Smooth muscle cell (in vitro differentiated cells): ENCODE measurements at regions not wholly inside any gene's neighbourhood (a gene's known extent, or its start where the extent isn't known, plus 50 kb on each side); places are given as distances from the start of the nearest gene placed in this dataset.

ENCODE experiments used
- DNase-seq: peaks from one replicate; lab custom pipeline; 2025; ENCODE audit not compliant: unreplicated experiment; lab: John Stamatoyannopoulos, UW
- H2AFZ ChIP-seq: fragments of 200-600 bp; sonication (generic); 2 replicates; pipeline ENCODE4 v1.6.0; 2016; ENCODE audit warnings: antibody characterized with exemption, low read depth, mild to moderate bottlenecking
- H3F3A ChIP-seq: fragments of 200-600 bp; sonication (generic); 2 replicates; pipeline ENCODE4 v1.6.0; 2017; ENCODE audit warnings: antibody characterized with exemption, low read depth
- H3K27ac ChIP-seq: fragments of 200-600 bp; sonication (generic); 2 replicates; pipeline ENCODE4 v1.5.1; 2016; ENCODE audit warnings: low read depth, mild to moderate bottlenecking
- H3K27me3 ChIP-seq: fragments of 200-600 bp; sonication (generic); 2 replicates; pipeline ENCODE4 v1.6.1; 2016; ENCODE audit warnings: low read depth, mild to moderate bottlenecking
- H3K36me3 ChIP-seq: fragments of 200-600 bp; sonication (generic); 2 replicates; pipeline ENCODE4 v1.5.1; 2016; ENCODE audit warnings: low read depth
- H3K4me1 ChIP-seq: fragments of 200-600 bp; sonication (generic); 2 replicates; pipeline ENCODE4 v1.5.1; 2016; ENCODE audit warnings: low read depth
- H3K4me2 ChIP-seq: fragments of 200-600 bp; sonication (generic); 2 replicates; pipeline ENCODE4 v1.6.0; 2016; ENCODE audit warnings: mild to moderate bottlenecking
- H3K4me3 ChIP-seq: fragments of 200-600 bp; sonication (generic); 2 replicates; pipeline ENCODE4 v1.5.1; 2016; ENCODE audit warnings: mild to moderate bottlenecking
- H3K79me2 ChIP-seq: fragments of 200-600 bp; sonication (generic); 2 replicates; pipeline ENCODE4 v1.6.0; 2016; ENCODE audit warnings: low read depth, mild to moderate bottlenecking
- H3K9ac ChIP-seq: fragments of 200-600 bp; sonication (generic); 2 replicates; pipeline ENCODE4 v1.6.0; 2016; ENCODE audit warnings: low read depth
- H3K9me3 ChIP-seq: fragments of 200-600 bp; sonication (generic); replicated peaks from 2 replicates; pipeline ENCODE4 v1.5.1; 2016; ENCODE audit warnings: low read depth
- H4K20me1 ChIP-seq: fragments of 200-600 bp; sonication (generic); 2 replicates; pipeline ENCODE4 v1.6.0; 2016; ENCODE audit warnings: low read depth
- WGBS: methylation state at CpG from one replicate; pipeline ENCODE4 v1.1.7; 2016; ENCODE audit warnings: low lambda C conversion rate; 5-methylcytosine and 5-hydroxymethylcytosine counted together
- TF ChIP-seq, protein P1 (sequence below): fragments of 200-600 bp; sonication (generic); IDR thresholded peaks from 2 replicates; pipeline ENCODE4 v1.5.1; 2017; ENCODE audit warnings: borderline replicate concordance, mild to moderate bottlenecking, antibody characterized with exemption; ENCODE audit not compliant: insufficient read depth, poor library complexity, severe bottlenecking

DNA sequence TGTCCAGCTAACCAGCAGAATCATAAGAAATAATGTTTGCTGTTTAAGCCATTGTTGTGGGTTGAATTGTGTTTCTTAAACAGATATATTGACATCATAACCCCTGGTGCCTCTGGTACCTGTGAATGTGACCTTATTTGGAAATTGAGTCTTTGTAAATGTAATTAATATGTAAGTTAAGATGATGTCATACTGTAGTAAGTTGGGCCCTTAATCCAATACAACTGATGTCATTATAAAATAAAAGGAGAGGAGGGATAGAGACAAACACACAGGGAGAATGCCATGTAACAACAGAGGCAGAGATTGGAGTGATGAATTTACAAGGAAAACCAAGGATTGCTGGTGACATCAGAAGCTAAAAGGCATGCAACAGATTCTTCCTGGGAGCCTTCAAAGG is 141.4 kb downstream of the ZIC3 start:
- Histone ChIP-seq H3K4me2 (no peak overlapping the region), H3K27me3 (no peaks in the 10 kb centered on the region), H3K9me3 (no peaks in the 10 kb centered on the region), H3K27ac (no peak overlapping the region), H4K20me1 (no peaks in the 10 kb centered on the region), H3F3A (no peaks in the 10 kb centered on the region), H3K36me3 (no peaks in the 10 kb centered on the region), H3K4me3 (no peak overlapping the region), H3K79me2 (no peaks in the 10 kb centered on the region), H2AFZ (no peak overlapping the region), H3K9ac (no peak overlapping the region), H3K4me1 (no peaks in the 10 kb centered on the region)
- TF ChIP-seq, protein P1, sequence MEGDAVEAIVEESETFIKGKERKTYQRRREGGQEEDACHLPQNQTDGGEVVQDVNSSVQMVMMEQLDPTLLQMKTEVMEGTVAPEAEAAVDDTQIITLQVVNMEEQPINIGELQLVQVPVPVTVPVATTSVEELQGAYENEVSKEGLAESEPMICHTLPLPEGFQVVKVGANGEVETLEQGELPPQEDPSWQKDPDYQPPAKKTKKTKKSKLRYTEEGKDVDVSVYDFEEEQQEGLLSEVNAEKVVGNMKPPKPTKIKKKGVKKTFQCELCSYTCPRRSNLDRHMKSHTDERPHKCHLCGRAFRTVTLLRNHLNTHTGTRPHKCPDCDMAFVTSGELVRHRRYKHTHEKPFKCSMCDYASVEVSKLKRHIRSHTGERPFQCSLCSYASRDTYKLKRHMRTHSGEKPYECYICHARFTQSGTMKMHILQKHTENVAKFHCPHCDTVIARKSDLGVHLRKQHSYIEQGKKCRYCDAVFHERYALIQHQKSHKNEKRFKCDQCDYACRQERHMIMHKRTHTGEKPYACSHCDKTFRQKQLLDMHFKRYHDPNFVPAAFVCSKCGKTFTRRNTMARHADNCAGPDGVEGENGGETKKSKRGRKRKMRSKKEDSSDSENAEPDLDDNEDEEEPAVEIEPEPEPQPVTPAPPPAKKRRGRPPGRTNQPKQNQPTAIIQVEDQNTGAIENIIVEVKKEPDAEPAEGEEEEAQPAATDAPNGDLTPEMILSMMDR = no peak
- DNase-seq = no peak

DNA sequence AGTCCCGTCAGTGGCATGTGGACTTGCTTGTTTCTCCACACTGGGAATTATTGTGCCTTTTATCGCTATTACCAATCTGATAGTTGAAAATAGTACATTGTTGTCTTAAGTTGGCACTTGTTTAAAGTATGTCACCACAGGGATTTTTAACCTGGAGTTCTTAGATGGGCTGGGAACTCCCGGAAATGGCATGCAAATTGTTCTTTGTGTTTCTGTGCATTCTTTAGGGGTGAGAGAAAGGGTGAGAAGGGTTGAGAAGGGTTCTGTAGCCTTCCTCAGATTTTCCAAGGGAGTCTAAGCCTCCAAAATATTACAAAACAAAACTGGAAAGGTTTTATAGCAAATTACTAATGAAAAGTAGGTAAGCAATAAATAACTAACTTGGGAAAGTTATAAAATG is 176.9 kb downstream of the ZIC3 start:
- TF ChIP-seq, protein P1 = no peak
- H3K9me3 ChIP-seq = no peaks in the 10 kb centered on the region
- no peaks in the 10 kb centered on the region for H3K27me3 ChIP-seq
- 60% methylated on average over 3 of the region's 3 CpGs for WGBS
- no peaks in the 10 kb centered on the region for H3K36me3 ChIP-seq
- H3F3A ChIP-seq = no peaks in the 10 kb centered on the region
- no peaks in the 10 kb centered on the region for H4K20me1 ChIP-seq
- no peaks in the 10 kb centered on the region for H3K79me2 ChIP-seq
- H3K9ac ChIP-seq = no peak overlapping the region
- H3K4me2 ChIP-seq = no peak overlapping the region
- H3K27ac ChIP-seq = no peak overlapping the region
- H3K4me3 ChIP-seq = no peak overlapping the region
- H3K4me1 ChIP-seq = peaks cover 5% of the 10 kb centered on the region
- DNase-seq = no peak
- H2AFZ ChIP-seq = no peak overlapping the region

DNA sequence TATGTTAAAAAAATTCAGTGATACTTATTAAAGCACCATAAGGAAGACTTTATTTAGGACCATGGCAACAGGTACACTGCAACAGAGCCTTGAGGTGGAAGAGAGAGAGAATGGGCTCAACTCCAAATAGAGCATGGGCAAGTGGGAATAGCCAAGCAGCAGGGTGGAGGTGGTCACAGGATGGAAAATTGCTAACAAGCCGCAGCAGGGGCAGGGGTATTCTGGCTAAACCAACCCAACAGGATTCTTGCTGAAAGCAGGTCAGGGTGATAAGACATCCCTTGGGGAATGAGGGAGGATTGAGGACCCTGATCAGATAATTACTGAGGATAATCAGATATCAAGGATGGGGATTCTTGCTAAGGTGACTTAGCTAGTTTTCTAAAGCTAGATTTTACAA is 177.5 kb downstream of the ZIC3 start:
- Histone ChIP-seq H2AFZ (no peak overlapping the region), H3K9me3 (no peaks in the 10 kb centered on the region), H3F3A (no peaks in the 10 kb centered on the region), H3K27me3 (no peaks in the 10 kb centered on the region), H4K20me1 (no peaks in the 10 kb centered on the region), H3K4me1 (peaks cover 5% of the 10 kb centered on the region), H3K36me3 (no peaks in the 10 kb centered on the region), H3K9ac (no peak overlapping the region), H3K27ac (no peak overlapping the region), H3K4me3 (no peak overlapping the region), H3K4me2 (no peak overlapping the region), H3K79me2 (no peaks in the 10 kb centered on the region)
- 73% methylated on average over 1 of the region's 1 CpG for WGBS
- no peak for DNase-seq
- TF ChIP-seq, protein P1 = no peak

DNA sequence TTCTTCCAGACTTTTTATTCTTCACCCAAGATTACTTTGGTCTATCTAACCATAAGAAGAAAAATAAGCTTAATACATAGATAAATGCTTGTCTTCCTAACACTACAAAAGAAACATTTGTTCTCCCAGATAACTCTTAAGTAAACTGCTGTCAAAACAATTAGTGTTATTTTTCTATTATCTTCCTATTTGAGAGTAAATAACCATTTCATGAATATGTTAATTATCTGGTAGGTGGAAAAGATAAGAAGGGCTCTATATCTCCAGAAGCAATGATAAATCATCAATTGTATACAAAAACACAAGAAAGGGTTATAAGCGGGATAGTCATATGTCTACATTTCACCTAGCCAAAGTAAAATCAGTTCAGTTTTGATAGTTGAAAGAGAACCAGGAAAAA is 180.4 kb downstream of the ZIC3 start:
- Histone ChIP-seq H2AFZ (no peak overlapping the region), H3K36me3 (no peaks in the 10 kb centered on the region), H3K27ac (no peak overlapping the region), H4K20me1 (no peaks in the 10 kb centered on the region), H3K9me3 (no peaks in the 10 kb centered on the region), H3K9ac (no peak overlapping the region), H3K4me1 (peaks cover 5% of the 10 kb centered on the region), H3K4me3 (no peak overlapping the region), H3K4me2 (no peak overlapping the region), H3K27me3 (no peaks in the 10 kb centered on the region), H3K79me2 (no peaks in the 10 kb centered on the region), H3F3A (no peaks in the 10 kb centered on the region)
- DNase-seq = no peak
- TF ChIP-seq, protein P1 = no peak
- 79% methylated on average over 1 of the region's 1 CpG for WGBS
